Germinal center (tissue), 1 donor: ENCODE measurements at regions not wholly inside any gene's neighbourhood (a gene's known extent, or its start where the extent isn't known, plus 50 kb on each side); places are given as distances from the start of the nearest gene placed in this dataset.
"Not testable (repeated sequence)": the region's sequence is repeated elsewhere in the genome, so short reads cannot be mapped to it uniquely, and the experiment has no call there.

ENCODE experiments used
- DNase-seq: peaks from one replicate; pipeline ENCODE4 v3.0.0; 2012; ENCODE audit warnings: mixed read lengths, low spot score

GRCh38 chr2:132220589-132220988 is 58.8 kb upstream of the ANKRD30BL start:
- DNase-seq, result not testable (repeated sequence)

- DNase-seq, result not testable (repeated sequence)
Measured at GRCh38 chr2:132221886-132222285, 60.1 kb upstream of the ANKRD30BL start.

- DNase-seq, result no peak
Measured at GRCh38 chr2:132252191-132252893, 90.6 kb upstream of the ANKRD30BL start.

GRCh38 chr2:132252894-132253264 is 91.1 kb upstream of the ANKRD30BL start:
- no peak for DNase-seq

GRCh38 chr2:132253496-132254305 is 91.9 kb upstream of the ANKRD30BL start:
- DNase-seq, result no peak

GRCh38 chr2:132254306-132254919 is 92.7 kb upstream of the ANKRD30BL start:
- not testable (repeated sequence) for DNase-seq

GRCh38 chr2:132255714-132256113 is 94.0 kb upstream of the ANKRD30BL start:
- no peak for DNase-seq

- DNase-seq, result no peak
Measured at GRCh38 chr2:132256251-132256902, 94.6 kb upstream of the ANKRD30BL start.

- DNase-seq, result not testable (repeated sequence)
Measured at GRCh38 chr2:132256903-132257300, 95.2 kb upstream of the ANKRD30BL start.

GRCh38 chr2:132257301-132258171 is 95.8 kb upstream of the ANKRD30BL start:
- not testable (repeated sequence) for DNase-seq

GRCh38 chr2:132259276-132259675 is 97.5 kb upstream of the ANKRD30BL start:
- DNase-seq, result not testable (repeated sequence)

GRCh38 chr2:132265595-132265994 is 103.8 kb upstream of the ANKRD30BL start:
- not testable (repeated sequence) for DNase-seq

GRCh38 chr2:132267105-132267497 is 105.3 kb upstream of the ANKRD30BL start:
- DNase-seq, result no peak

- DNase-seq, result not testable (repeated sequence)
Measured at GRCh38 chr2:132267498-132268283, 105.9 kb upstream of the ANKRD30BL start.

- DNase-seq, result not testable (repeated sequence)
Measured at GRCh38 chr2:132268284-132268976, 106.7 kb upstream of the ANKRD30BL start.

- no peak for DNase-seq
Measured at GRCh38 chr2:132268977-132269523, 107.3 kb upstream of the ANKRD30BL start.

- no peak for DNase-seq
Measured at GRCh38 chr2:132270255-132270654, 108.5 kb upstream of the ANKRD30BL start.

- no peak for DNase-seq
Measured at GRCh38 chr2:132270981-132271546, 109.3 kb upstream of the ANKRD30BL start.

GRCh38 chr2:132271794-132272193 is 110.0 kb upstream of the ANKRD30BL start:
- DNase-seq, result not testable (repeated sequence)
